Fibroblast of peridontal ligament (primary cell): ENCODE measurements at regions not wholly inside any gene's neighbourhood (a gene's known extent, or its start where the extent isn't known, plus 50 kb on each side); places are given as distances from the start of the nearest gene placed in this dataset.

Source experiments
- DNase-seq: peaks from one replicate; pipeline ENCODE4 v3.0.0-alpha.2; 2010; ENCODE audit errors: extremely low read depth

- DNase-seq = no peak
These were observed 52.9 kb upstream of the DEFB112 start for GRCh38 chr6:50102676-50103075.

DNA sequence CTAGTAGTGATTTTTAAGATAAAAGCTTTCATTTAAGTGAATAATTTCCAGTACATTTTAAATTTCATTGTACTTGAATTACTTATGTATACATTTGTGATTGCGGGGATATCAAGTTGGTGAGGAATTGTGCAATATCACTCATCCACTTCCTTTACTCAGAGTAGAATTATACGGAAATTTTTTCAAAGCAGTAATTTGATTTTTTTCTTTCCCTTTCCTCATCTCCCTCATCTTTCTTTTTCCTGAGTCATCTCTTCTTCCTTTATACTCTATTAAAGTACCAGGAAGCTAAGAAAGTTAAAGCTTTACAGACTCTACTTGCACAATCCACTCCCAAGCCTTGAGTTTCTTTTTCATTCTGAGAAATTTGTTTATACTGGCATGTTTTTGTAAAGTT lies 60.9 kb upstream of the DEFB112 start:
- no peak for DNase-seq

DNA sequence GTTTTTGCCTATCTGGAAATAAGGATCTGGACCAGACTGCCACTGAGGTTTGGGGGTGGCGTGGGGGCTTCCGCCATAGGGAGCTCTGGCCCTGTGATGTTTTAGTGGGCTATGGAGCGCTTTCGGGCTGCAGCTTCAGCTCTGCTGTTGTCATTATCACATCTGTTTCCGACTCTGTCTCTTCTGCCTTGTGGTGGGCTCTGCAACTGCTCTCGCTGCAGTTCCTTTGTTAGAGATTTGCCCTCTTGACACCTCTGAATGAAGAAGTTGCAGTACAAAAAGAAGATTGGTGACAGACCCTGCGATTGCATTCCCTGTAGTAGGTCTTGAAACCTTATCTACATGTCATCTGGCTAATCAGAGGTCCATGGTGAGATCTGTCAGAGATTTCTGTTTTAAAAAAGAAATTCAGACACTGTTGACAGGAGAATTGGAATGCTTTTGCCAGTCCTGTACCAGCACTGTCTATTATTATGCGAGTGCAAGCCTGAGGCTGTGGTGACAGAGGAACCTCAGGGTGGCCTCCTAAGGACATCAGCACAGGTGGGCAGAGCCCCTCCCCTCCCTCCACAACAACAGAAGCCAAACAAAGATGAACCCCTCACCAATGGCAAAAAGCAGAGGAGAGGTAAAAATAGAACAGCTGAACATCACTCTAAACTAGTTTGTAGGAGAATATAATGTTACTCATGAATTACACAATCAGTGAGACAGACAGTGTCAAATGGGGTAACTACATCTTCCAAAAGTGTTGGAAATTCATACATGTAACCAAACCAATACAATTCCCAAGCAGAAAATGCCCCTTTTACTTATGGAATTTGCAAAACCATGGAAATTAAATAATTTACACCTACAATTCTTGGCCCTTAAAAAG lies 63.5 kb upstream of the DEFB112 start:
- DNase-seq = no peak

DNA sequence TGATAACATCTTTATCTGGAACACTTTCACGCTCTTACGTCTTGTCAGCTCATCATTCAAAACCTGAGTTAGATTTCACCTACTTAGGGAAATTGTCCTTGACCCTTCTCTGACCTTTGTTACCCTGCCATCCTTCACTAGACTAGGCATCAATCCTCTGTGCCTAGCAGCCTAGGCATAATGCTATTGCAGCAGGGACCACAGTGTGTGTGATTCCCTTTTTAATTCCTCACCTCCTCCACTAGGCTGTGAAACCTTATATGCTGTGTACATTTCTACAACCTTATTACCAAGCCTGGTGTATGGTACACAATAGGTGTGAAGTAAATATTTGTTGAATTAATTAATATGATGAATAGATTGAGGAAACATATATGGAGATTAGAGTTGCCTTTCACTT lies 66.7 kb upstream of the DEFB112 start:
- DNase-seq = no peak

- DNase-seq = no peak
These were observed 67.2 kb upstream of the DEFB112 start for GRCh38 chr6:50116797-50117542.

- DNase-seq = no peak
These were observed 70.6 kb upstream of the DEFB112 start for GRCh38 chr6:50120300-50120699.

- DNase-seq = no peak
These were observed 74.0 kb upstream of the DEFB112 start for GRCh38 chr6:50123688-50124087.

- no peak for DNase-seq
These were observed 74.8 kb upstream of the DEFB112 start for GRCh38 chr6:50124572-50124971.

DNA sequence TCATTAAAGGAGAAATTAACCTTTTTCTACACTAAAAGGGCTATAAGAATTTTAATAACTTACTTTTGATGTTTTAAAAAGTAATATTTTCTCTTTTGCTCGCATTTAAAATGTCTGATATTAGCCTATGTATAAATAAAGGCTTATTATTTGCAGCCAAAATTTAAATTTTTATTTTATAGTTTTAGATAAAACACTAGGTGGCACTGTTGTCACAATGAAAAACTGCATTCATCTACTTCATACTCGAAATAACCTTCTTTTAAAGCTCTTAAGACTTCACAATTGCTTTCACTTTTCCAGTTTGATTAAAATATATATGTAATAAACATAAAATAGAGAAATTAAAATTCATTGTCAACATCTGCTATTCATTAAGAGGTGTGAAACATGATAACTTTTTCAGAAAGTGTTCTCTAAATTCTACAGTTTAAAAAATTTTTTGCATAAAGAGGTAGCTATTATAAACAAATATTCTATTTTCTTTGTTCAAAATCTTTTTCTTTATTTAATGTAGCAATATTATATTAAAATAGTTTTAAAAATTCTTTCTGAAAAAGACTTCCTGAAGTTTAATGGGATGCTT lies 78.8 kb upstream of the DEFB112 start:
- DNase-seq = peak; percentile 38

DNA sequence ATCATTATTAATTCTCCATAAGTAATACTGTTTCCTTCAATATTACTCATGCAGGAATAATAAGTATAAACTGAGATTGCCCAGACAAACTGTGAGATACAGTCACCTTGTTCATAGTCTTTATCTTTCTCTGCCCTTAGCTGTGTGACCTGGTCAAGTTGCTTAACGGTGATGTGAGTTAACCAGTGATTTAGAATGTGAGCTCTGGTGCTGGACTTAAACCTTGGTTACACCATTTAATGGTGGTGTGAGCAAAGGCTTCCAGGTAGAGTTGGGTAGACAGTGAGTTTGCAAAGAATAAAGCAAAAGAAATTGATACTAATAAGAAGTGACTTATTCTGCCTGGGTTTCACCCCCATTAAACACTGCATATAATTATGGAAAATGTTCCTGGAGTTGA lies 86.2 kb upstream of the DEFB112 start:
- DNase-seq = no peak

GRCh38 chr6:50141100-50141499 lies 91.4 kb upstream of the DEFB112 start:
- DNase-seq = no peak

GRCh38 chr6:50143011-50143719 lies 93.4 kb upstream of the DEFB112 start:
- no peak for DNase-seq

DNA sequence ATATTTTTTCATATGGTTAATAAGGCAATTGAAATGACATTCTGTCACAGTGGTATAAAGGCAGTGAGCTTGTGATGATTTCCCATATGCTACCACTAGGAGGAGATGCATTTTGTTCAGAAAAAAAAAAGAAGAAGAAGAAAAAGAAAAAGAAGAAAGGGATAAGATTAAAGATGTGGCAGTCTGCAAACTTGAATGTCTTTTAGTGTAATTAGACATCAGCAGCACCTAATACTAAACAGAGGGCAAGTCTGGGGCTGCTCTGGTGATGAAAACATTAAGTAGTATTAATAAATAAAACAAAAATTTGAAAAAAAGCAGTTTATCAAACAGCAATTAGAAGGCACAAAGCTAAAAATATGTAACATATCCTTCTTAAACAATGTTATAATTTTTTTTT lies 95.4 kb upstream of the DEFB112 start:
- DNase-seq = no peak

- no peak for DNase-seq
These were observed 97.6 kb upstream of the DEFB112 start for GRCh38 chr6:50147371-50147770.

DNA sequence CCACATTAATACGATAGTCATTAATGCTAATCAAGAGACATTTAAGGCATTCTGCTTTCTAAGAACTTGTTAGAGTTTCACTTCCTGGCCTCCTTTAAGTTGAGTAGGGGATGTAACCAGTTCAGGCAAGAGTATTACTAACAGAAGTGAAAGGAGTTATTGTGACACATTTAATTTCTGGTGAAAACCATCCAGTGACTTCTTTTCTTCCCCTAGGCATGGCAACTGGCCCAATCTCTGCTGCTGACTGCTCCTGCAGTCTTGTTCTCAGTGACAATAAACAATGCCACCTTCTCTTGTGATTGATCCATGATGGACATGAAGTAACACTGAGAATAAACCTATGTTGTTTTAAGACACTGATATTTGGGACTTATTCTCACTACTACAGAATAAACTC lies 130.9 kb upstream of the DEFB112 start:
- no peak for DNase-seq

DNA sequence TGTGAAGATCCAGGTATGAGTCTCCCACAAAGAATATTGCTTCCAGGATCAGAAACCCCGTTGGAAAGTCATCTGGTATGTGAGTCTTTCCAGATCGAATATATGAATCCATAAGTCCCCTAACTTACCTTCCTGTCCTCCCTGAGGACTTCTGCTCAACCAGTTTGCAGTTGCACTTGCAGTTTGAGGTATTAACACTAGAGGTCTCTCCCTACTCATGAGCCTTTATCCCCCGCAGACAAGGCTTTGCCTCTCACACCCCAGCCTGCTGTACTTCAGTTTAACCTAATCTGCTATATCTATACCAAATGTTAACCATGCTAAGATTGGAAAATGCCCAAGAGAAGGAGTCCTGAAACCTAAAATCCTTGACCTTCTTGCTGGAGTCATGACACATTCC lies 135.3 kb upstream of the DEFB112 start:
- DNase-seq = no peak

GRCh38 chr6:50187351-50187921 lies 137.7 kb upstream of the DEFB112 start:
- DNase-seq = no peak

DNA sequence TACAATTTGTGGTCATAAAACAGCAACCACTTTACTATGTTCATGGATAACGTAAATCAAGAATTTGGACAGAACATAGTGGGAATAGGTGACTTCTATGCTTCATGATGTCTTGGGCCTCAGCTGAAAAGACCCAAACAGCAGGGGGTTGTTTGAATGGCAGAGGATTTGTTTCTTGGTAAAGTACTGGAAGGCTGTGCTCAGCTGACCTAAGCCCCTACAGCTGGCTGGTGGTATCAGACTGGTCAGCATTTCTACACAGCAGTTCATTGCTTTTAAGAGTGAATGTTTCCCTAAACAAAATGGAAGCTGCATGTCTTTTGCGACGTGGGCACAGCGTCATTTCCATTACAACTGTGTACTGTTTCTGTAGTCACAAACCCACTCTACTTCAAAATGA lies 148.5 kb upstream of the DEFB112 start:
- no peak for DNase-seq

- no peak for DNase-seq
These were observed 153.0 kb upstream of the DEFB112 start for GRCh38 chr6:50202766-50203165.

- DNase-seq = no peak
These were observed 161.9 kb upstream of the DEFB112 start for GRCh38 chr6:50211582-50211981.

DNA sequence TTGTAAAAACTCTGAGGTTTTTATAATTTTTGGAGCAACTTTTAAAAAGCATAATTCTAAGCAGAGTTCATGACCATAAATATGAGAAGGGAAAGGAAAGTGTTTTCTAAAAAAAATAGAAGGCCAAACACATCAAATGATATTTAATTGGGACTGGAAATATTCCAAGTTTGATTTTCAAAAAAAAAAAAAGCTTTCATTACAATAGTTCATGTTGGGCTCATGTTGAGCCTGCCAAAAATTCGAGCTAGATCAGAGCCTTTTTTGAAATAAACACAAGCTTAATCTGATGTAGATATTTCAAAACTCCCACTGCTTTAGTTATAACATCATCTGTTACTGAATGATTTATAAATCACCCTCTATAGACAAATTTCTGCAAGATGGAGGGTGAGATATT lies 163.4 kb upstream of the DEFB112 start:
- DNase-seq = no peak

DNA sequence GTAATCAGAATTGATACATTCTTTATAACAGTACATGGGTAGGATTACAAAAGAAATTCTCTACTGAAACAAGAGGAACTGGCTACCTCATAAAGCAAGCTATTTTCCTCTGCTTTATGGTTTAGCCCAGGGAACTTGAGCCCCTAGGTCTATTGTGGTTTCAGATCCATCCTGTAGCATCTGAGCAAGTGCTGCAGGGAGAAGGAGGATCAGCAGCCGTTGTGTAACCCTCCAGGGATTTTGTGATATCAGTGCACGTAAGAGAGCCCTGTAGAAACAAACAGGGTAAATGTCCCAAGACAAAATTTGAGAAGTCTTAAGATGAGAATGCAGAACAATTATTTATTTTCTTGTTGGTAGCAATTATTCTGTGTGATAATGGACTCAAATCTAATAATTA lies 165.2 kb upstream of the DEFB112 start:
- DNase-seq = no peak
